Medulla oblongata (tissue), 1 donor: ENCODE measurements at regions not wholly inside any gene's neighbourhood (a gene's known extent, or its start where the extent isn't known, plus 50 kb on each side); places are given as distances from the start of the nearest gene placed in this dataset.
A peak's percentile ranks its signal among the peaks of the same experiment; 100 is the strongest.
"Not testable (repeated sequence)": the region's sequence is repeated elsewhere in the genome, so short reads cannot be mapped to it uniquely, and the experiment has no call there.

Experiments used
- DNase-seq: peaks from one replicate; pipeline ENCODE4 v3.0.0-alpha.2; 2015; ENCODE audit errors: extremely low spot score

- peak; percentile 24 for DNase-seq
These were observed 574.7 kb upstream of the ZP4 start for GRCh38 chr1:238465449-238465848.

- no peak for DNase-seq
These were observed 568.2 kb upstream of the ZP4 start for GRCh38 chr1:238458899-238459298.

- no peak for DNase-seq
These were observed 566.9 kb upstream of the ZP4 start for GRCh38 chr1:238457610-238458009.

DNA sequence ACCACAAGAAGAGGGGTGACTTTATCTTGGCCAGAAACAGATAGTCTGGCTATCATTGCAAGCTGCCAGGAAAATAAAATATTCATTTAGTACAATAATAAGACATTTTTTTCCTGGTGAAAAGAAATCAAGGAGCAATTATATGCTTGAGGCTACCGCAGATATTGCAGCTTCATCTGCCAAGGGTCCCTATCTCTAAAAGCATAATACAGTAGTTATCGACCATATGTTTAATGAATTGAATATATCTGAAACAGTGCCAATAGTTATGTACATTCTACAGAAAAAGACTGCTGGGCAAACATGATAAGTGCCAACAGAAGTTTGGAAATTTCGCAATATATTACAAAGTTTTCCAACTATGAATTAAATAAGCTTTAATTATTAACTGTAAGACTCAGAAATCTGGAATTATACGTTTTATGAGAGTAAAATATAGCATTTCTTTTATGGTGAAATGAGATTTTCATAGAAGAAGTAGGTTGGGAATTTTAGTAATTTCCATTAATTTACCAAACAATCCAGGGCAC, 561.1 kb upstream of the ZP4 start:
- no peak for DNase-seq

- DNase-seq: no peak
These were observed 560.3 kb upstream of the ZP4 start for GRCh38 chr1:238450976-238451375.

DNA sequence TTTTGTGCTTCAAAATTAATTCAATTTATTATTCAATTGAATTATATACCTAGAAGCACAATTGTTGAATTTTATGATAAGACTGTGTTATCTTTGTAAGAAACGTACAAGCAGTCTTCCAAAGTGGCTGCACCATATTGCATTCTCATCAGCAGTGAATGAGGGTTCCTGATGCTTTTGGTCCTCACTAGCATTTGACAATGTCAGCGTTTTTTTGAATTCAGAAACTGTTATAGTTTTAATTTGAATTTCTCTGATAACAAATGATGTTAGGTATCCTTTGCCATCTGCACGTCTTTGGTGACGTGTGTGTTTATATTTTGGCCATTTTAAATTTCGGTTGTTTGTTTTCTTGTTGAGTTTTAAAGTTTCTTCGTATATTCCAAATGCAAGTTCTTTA, 553.0 kb upstream of the ZP4 start:
- DNase-seq: no peak

- DNase-seq: no peak
These were observed 548.8 kb upstream of the ZP4 start for GRCh38 chr1:238439511-238439910.

GRCh38 chr1:238438311-238439270, 547.9 kb upstream of the ZP4 start:
- DNase-seq: no peak

DNA sequence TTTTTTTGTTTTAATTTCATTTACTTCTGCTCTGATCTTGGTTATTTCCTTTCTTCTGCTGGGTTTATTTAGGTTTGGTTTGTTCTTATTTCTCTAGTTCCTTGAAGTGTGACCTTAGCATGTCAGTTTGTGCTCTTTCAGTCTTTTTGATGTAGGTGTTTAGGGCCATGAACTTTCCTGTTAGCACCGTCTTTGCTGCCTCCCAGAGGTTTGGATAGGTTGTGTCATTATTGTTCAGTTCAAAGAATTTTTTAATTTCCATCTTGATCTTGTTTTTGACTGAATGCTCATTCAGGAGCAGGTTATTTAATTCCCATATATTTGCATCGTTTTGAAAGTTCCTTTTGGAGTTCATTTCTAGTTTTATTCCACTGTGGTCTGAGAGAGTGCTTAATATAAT, 539.0 kb upstream of the ZP4 start:
- DNase-seq: not testable (repeated sequence)

- DNase-seq: no peak
These were observed 528.5 kb upstream of the ZP4 start for GRCh38 chr1:238419209-238419608.

DNA sequence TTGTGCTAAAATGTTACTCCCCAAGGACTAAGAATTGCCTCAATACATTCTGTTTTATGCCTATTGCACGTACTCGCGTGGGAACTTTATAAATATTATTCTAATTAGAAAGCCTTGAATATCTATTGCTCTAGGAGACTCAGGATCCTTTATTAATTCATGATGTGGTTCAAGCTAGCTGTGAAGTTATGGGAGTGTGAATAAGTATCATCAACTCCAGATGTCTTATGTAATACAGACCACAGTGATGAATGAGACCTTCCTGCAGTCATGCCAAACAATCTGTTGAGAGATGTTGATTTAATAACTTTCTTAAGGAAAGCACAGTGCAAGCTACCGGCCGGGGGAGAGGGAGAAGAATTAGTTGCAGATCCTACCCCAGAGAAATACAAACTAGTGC, 519.2 kb upstream of the ZP4 start:
- no peak for DNase-seq

- no peak for DNase-seq
These were observed 518.6 kb upstream of the ZP4 start for GRCh38 chr1:238409191-238409850.

- DNase-seq: no peak
These were observed 518.0 kb upstream of the ZP4 start for GRCh38 chr1:238408737-238409136.

DNA sequence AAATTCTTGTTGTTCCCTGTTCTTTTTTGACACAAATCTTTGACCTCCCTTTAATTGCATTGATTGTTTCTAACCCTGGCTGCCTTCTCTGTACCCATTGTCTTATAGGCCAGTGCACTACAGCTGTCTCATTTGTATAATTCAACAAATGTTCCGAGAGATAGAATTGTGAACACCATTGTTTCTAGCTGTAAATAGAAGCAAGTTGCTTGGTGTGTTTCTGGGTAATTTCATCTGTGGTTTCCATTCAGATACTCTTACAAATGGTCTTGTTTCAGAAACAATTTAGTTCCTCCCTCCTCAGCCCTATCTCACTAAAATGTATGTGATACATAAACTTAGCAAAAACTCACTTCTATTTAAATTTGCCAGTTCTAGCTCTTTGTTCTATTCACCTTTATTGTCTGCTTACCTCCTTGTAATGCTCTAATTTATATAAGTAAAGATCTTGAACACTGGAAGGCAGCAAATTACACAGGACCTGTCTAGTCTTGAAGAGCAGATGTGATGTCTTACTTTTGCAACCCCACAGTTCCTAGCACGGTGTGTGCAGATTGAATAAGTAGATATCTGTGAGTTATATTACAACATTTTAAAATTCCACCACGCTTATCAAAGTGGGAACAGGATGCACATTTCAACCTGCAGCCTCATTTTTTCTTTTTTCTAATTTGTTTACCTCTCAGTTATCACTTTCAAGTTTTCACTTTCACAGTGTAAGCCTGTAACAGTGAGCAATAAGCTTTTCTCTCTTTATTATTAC, 515.6 kb upstream of the ZP4 start:
- DNase-seq: peak; percentile 57

DNA sequence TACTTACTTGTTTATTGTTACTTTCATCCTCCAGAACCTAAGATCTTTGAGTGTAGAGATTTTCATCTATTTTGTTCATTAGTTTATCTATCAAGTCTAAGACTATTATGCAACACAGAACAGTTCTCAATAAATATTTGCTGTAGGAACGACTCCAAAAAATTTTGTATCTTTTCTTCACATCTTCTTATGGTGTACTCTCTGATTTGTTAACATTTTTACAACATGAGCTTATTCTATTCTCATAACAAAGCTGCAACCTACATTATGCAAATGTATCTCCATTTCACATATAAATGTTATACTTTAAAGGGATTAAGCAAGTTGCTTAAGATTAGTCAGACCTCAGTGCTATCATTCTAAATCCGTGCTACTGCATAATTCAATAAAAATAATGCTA, 514.2 kb upstream of the ZP4 start:
- DNase-seq: no peak

- no peak for DNase-seq
These were observed 513.8 kb upstream of the ZP4 start for GRCh38 chr1:238404481-238404880.

DNA sequence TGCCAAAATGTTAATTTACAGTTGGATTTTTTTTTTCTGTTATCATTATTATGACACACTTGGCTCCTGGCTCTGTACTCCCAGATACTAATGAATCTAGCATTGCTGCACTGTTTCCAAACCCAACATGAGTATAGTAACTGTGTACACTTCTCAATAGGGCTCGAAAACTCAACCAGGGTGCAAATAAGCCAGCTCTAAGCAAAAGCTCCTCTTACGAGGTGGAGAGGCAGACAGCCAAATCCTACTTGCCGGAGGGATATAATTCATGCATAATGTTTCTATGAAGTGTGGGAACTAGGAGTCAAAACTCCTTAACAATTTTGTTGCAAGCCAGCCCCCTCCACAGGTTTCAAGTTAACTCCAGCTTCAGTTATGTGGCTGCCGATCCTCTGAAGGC, 510.4 kb upstream of the ZP4 start:
- no peak for DNase-seq

DNA sequence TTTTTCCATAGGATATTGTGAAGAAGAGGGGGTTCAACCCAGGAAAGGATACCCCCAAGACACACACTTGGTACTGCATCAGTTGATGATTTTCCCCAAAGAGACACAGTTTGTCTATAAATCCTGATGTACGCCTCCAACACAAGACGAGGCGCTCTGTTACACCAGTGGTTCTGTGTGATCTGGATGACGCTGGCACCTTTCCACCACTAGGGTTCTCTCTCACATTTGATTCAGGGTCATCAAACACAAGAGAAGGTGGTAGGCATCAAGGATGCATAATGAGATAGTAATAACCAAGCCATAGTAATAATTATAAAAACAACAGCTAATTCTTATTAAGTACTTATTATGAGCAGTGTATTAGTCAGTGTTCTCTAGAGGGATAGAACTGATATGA, 508.8 kb upstream of the ZP4 start:
- no peak for DNase-seq

GRCh38 chr1:238396140-238396539, 505.4 kb upstream of the ZP4 start:
- no peak for DNase-seq

DNA sequence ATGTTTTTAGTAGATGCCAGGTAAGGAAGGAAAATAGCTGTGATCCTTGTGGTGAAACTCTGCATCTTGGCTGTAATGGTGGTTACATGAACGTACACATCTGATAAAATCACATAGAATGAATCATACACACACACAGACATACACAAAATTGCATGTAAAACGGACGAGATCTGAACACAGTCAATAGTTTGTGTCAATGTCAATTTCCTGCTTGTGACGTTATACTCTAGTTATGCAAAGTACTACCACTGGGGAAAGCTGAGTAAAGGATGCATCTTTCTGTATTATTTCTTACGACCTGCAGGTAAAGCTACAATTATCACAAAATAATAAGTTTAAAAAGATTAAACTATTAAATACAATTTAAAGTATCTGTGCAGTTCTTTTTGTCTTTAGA, 493.7 kb upstream of the ZP4 start:
- DNase-seq: no peak

DNA sequence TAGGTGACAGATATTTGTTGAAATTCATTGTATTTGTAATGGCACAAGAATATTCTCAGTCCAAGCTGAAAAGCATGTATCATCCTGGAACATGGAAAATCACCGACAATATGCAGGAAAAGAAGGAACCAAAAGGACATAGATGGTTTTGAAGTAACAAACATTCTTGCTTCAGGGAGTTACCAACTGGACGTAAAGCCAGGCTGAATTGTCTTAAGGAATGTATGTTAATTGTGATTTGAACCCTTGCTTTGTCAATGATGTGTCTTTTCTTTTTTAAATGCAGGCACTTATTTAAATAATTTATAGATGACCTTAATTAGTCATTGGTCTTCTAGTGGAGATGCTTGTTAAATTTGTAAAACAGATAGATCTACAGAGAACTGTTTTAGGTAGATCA, 489.4 kb upstream of the ZP4 start:
- DNase-seq: no peak

DNA sequence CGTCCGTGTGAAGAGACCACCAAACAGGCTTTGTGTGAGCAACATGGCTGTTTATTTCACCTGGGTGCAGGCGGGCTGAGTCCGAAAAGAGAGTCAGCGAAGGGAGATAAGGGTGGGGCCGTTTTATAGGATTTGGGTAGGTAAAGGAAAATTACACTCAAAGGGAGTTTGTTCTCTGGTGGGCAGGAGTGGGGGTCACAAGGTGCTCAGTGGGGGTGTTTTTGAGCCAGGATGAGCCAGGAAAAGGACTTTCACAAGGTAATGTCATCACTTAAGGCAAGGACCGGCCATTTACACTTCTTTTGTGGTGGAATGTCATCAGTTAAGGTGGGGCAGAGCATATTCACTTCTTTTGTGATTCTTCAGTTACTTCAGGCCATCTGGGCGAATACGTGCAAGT, 488.7 kb upstream of the ZP4 start:
- not testable (repeated sequence) for DNase-seq
